ENCODE measurements at regions not wholly inside any gene's neighbourhood (a gene's known extent, or its start where the extent isn't known, plus 50 kb on each side); places are given as distances from the start of the nearest gene placed in this dataset.

DNA sequence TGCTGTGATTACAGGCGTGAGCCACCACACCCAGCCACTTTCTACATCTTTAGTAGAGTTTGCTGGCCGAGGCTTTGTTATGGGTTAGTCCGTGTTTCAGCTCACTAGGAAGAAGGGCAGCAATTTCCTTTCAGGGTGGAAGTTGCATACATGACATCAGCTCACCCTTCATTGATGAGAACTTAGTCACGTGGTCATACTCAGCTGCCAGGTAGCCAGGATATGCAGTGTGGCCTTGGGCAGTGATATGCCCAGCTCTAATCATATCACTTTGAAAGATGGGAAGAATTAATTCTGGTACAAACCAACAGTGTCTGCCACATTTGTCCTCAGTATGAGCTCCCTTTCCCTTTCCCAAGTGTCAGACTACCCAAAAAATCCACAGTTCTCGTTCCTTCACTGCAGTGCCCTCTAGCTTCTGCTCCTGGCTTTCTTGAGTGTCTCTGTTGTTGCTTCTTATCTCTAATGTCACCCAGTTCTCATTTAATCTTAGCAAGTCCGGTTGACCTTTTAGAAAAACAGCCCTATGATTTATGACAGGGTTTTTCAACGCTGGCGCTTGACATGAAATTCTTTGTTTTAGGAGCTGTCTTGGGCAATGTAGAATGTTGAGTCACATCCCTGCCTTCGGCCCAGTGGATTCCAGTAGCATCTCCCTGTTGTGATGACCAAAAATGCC is 108.7 kb upstream of the ITGB1 start (continued):
- TF ChIP-seq KDM1A (IDR thresholded peaks at IDR 0.05; ENCODE audit: borderline replicate concordance, low read length), result no peak
- no peak for TF ChIP-seq CREB1 (IDR thresholded peaks at IDR 0.05)
- no peak for TF ChIP-seq MAFK (IDR thresholded peaks at IDR 0.05; ENCODE audit: low read depth, low read length)

Measured in H1 (cell line).